ELR (cell line): ENCODE measurements at regions not wholly inside any gene's neighbourhood (a gene's known extent, or its start where the extent isn't known, plus 50 kb on each side); places are given as distances from the start of the nearest gene placed in this dataset.

Source experiments
- DNase-seq: peaks from one replicate; pipeline ENCODE4 v3.0.0-alpha.2; 2015; ENCODE audit warnings: low read depth

- DNase-seq, result no peak
Observed at GRCh38 chr11:69970785-69971535, 107.2 kb upstream of the ANO1 start.

GRCh38 chr11:69971741-69972140 is 106.4 kb upstream of the ANO1 start:
- no peak for DNase-seq

GRCh38 chr11:69972351-69972802 is 105.7 kb upstream of the ANO1 start:
- no peak for DNase-seq

GRCh38 chr11:69974528-69974927 is 103.6 kb upstream of the ANO1 start:
- DNase-seq, result no peak

GRCh38 chr11:69975822-69976221 is 102.3 kb upstream of the ANO1 start:
- DNase-seq, result no peak

GRCh38 chr11:69976794-69977193 is 101.3 kb upstream of the ANO1 start:
- no peak for DNase-seq

- no peak for DNase-seq
Observed at GRCh38 chr11:69977951-69978350, 100.2 kb upstream of the ANO1 start.

- no peak for DNase-seq
Observed at GRCh38 chr11:69978841-69979614, 99.1 kb upstream of the ANO1 start.

- DNase-seq, result no peak
Observed at GRCh38 chr11:69979632-69980031, 98.5 kb upstream of the ANO1 start.

GRCh38 chr11:69981119-69981784 is 96.9 kb upstream of the ANO1 start:
- no peak for DNase-seq

GRCh38 chr11:69982690-69983570 is 95.2 kb upstream of the ANO1 start:
- no peak for DNase-seq

- DNase-seq, result no peak
Observed at GRCh38 chr11:69983571-69983877, 94.6 kb upstream of the ANO1 start.

- DNase-seq, result no peak
Observed at GRCh38 chr11:69983897-69984438, 94.1 kb upstream of the ANO1 start.

GRCh38 chr11:69984457-69985261 is 93.5 kb upstream of the ANO1 start:
- DNase-seq, result no peak

GRCh38 chr11:69985331-69985640 is 92.8 kb upstream of the ANO1 start:
- DNase-seq, result no peak

- no peak for DNase-seq
Observed at GRCh38 chr11:69985641-69986439, 92.3 kb upstream of the ANO1 start.

- no peak for DNase-seq
Observed at GRCh38 chr11:69986440-69986787, 91.7 kb upstream of the ANO1 start.

GRCh38 chr11:69986830-69987229 is 91.3 kb upstream of the ANO1 start:
- DNase-seq, result no peak

- no peak for DNase-seq
Observed at GRCh38 chr11:69992026-69992425, 86.1 kb upstream of the ANO1 start.

- no peak for DNase-seq
Observed at GRCh38 chr11:69992943-69993694, 85.0 kb upstream of the ANO1 start.
